Liver (tissue), 8 donors: ENCODE measurements at regions not wholly inside any gene's neighbourhood (a gene's known extent, or its start where the extent isn't known, plus 50 kb on each side); places are given as distances from the start of the nearest gene placed in this dataset.
A peak's percentile ranks its signal among the peaks of the same experiment; 100 is the strongest.

ENCODE experiments used
- DNase-seq: peaks from one replicate; pipeline ENCODE4 v3.0.0-alpha.2; 2017; ENCODE audit warnings: low spot score
- H3K27ac ChIP-seq, 2 donors: one replicate each; pipeline ENCODE4 v1.7.0; 2013; ENCODE audit warnings: inconsistent platforms in 2 of 2, low read length in 2 of 2, control low read depth in 1 of 2, low read depth in 1 of 2, mild to moderate bottlenecking in 1 of 2
- H3K27me3 ChIP-seq, 4 donors: one replicate each; pipeline versions ENCODE4 v1.6.1 to v1.7.0; 2013; ENCODE audit warnings: low read length in 3 of 4, inconsistent platforms in 1 of 4, mild to moderate bottlenecking in 1 of 4, moderate library complexity in 1 of 4; ENCODE audit not compliant: control insufficient read depth in 4 of 4, insufficient read depth in 4 of 4
- H3K36me3 ChIP-seq, 4 donors: one replicate each; pipeline versions ENCODE4 v1.6.1 to v1.7.0; 2013; ENCODE audit warnings: low read length in 3 of 4, mild to moderate bottlenecking in 3 of 4, low read depth in 1 of 4, moderate library complexity in 1 of 4; ENCODE audit not compliant: control insufficient read depth in 4 of 4, insufficient read depth in 3 of 4
- H3K4me1 ChIP-seq, 4 donors: one replicate each; pipeline versions ENCODE4 v1.6.1 to v1.7.0; 2013; ENCODE audit warnings: low read length in 3 of 4, mild to moderate bottlenecking in 3 of 4, moderate library complexity in 1 of 4; ENCODE audit not compliant: control insufficient read depth in 4 of 4, insufficient read depth in 4 of 4
- H3K4me3 ChIP-seq, 3 donors: one replicate each; pipeline versions ENCODE4 v1.6.1 to v1.7.0; 2013; ENCODE audit warnings: low read length in 3 of 3, control low read depth in 1 of 3, low read depth in 1 of 3, mild to moderate bottlenecking in 1 of 3
- H3K9ac ChIP-seq, 2 donors: one replicate each; pipeline ENCODE4 v1.7.0; 2013; ENCODE audit warnings: low read length in 2 of 2, mild to moderate bottlenecking in 2 of 2, moderate library complexity in 2 of 2, control low read depth in 1 of 2, low read depth in 1 of 2
- H3K9me3 ChIP-seq, 4 donors: one replicate each; pipeline versions ENCODE4 v1.6.1 to v1.7.0; 2013; ENCODE audit warnings: low read length in 3 of 4; ENCODE audit not compliant: control insufficient read depth in 4 of 4
- CTCF ChIP-seq: fragments of 150-350 bp; IDR thresholded peaks from 2 replicates; pipeline ENCODE4 v1.5.1; 2017; ENCODE audit warnings: improper control_type of control experiment, low read depth, low read length; ENCODE audit not compliant: missing input control
- GABPA ChIP-seq, 2 donors: IDR thresholded peaks in 1 of 2; conservative IDR thresholded peaks in 1 of 2; 2 replicates each; pipeline ENCODE4 v1.6.1; 2016; ENCODE audit warnings: antibody characterized with exemption in 2 of 2, mild to moderate bottlenecking in 1 of 2, moderate library complexity in 1 of 2
- HNF4A ChIP-seq, 2 donors: conservative IDR thresholded peaks; 2 replicates each; pipeline ENCODE4 v1.6.1; 2016; ENCODE audit warnings: antibody characterized with exemption in 2 of 2, mild to moderate bottlenecking in 2 of 2
- RAD21 ChIP-seq, 2 donors: IDR thresholded peaks; 2 replicates each; pipeline ENCODE4 v1.6.1; 2016; ENCODE audit warnings: antibody characterized with exemption in 2 of 2, mild to moderate bottlenecking in 2 of 2
- RXRA ChIP-seq, 2 donors: IDR thresholded peaks; 2 replicates each; pipeline ENCODE4 v1.6.1; 2017 to 2018; ENCODE audit warnings: antibody characterized with exemption in 2 of 2, mild to moderate bottlenecking in 1 of 2
- SP1 ChIP-seq: IDR thresholded peaks from 2 replicates; pipeline ENCODE4 v1.6.1; 2018; ENCODE audit warnings: antibody characterized with exemption, mild to moderate bottlenecking
- WGBS: extraction: QIAGEN DNeasy Blood & Tissue Kit; methylation state at CpG from one replicate; pipeline ENCODE4 v1.1.7; 2013; 5-methylcytosine and 5-hydroxymethylcytosine counted together
- TF ChIP-seq, protein P1 (sequence below): IDR thresholded peaks from 2 replicates; pipeline ENCODE4 v1.6.1; 2016; ENCODE audit warnings: antibody characterized with exemption, mild to moderate bottlenecking
- TF ChIP-seq, protein P2 (sequence below): IDR thresholded peaks from 2 replicates; pipeline ENCODE4 v1.6.1; 2016; ENCODE audit warnings: antibody characterized with exemption
- donor health status: healthy.
- donor health status: healthy.
- donor health status: healthy.
- donor health status: healthy.
- donor health status: healthy.

GRCh38 chr2:205878999-205879762 is 196.9 kb downstream of the NRP2 start:
- Histone ChIP-seq H3K9ac (no peak overlapping the region), H3K27ac (no peak overlapping the region), H3K27me3 (no peaks in the 10 kb centered on the region), H3K4me3 (no peak overlapping the region), H3K4me1 (no peaks in the 10 kb centered on the region), H3K36me3 (no peaks in the 10 kb centered on the region), H3K9me3 (no peaks in the 10 kb centered on the region)
- TF ChIP-seq RAD21 (IDR thresholded peaks at IDR 0.05), result no peak
- no peak for TF ChIP-seq RXRA (IDR thresholded peaks at IDR 0.05)
- TF ChIP-seq HNF4A (conservative IDR thresholded peaks at IDR 0.05), result no peak
- 91% methylated on average over 22 of the region's 22 CpGs for WGBS
- no peak for DNase-seq

DNA sequence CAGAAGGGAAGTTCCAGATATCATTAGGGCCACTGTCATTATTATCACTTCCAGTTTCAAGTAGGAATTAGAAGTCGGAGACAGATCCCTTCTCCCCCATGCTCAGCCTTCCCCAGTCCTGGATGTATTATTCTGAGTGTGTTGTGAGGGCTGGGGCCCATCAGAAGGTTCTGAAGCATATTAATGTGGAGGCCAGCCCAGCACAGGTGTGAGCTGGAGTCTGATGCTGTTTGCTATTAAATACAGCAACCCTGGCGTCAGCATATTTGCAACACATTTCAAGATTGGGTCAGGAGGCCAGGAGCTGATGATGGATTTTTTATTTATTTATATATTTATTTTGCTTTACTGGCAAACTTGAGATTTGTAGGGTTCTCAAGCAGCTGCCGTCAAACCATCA is 195.2 kb downstream of the NRP2 start:
- WGBS, result 95% methylated on average over 3 of the region's 3 CpGs
- H3K9ac ChIP-seq, result no peak overlapping the region
- H3K36me3 ChIP-seq, result no peaks in the 10 kb centered on the region
- TF ChIP-seq, protein P1, sequence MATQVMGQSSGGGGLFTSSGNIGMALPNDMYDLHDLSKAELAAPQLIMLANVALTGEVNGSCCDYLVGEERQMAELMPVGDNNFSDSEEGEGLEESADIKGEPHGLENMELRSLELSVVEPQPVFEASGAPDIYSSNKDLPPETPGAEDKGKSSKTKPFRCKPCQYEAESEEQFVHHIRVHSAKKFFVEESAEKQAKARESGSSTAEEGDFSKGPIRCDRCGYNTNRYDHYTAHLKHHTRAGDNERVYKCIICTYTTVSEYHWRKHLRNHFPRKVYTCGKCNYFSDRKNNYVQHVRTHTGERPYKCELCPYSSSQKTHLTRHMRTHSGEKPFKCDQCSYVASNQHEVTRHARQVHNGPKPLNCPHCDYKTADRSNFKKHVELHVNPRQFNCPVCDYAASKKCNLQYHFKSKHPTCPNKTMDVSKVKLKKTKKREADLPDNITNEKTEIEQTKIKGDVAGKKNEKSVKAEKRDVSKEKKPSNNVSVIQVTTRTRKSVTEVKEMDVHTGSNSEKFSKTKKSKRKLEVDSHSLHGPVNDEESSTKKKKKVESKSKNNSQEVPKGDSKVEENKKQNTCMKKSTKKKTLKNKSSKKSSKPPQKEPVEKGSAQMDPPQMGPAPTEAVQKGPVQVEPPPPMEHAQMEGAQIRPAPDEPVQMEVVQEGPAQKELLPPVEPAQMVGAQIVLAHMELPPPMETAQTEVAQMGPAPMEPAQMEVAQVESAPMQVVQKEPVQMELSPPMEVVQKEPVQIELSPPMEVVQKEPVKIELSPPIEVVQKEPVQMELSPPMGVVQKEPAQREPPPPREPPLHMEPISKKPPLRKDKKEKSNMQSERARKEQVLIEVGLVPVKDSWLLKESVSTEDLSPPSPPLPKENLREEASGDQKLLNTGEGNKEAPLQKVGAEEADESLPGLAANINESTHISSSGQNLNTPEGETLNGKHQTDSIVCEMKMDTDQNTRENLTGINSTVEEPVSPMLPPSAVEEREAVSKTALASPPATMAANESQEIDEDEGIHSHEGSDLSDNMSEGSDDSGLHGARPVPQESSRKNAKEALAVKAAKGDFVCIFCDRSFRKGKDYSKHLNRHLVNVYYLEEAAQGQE, result no peak
- no peak for TF ChIP-seq GABPA (IDR thresholded peaks at IDR 0.05 in 1 of 2, conservative IDR thresholded peaks at IDR 0.05 in 1 of 2)
- TF ChIP-seq SP1, result no peak
- TF ChIP-seq, protein P2, sequence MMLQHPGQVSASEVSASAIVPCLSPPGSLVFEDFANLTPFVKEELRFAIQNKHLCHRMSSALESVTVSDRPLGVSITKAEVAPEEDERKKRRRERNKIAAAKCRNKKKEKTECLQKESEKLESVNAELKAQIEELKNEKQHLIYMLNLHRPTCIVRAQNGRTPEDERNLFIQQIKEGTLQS, result no peak
- no peaks in the 10 kb centered on the region for H3K9me3 ChIP-seq
- no peak overlapping the region for H3K4me3 ChIP-seq
- no peaks in the 10 kb centered on the region for H3K4me1 ChIP-seq
- DNase-seq, result no peak
- no peaks in the 10 kb centered on the region for H3K27me3 ChIP-seq
- H3K27ac ChIP-seq, result no peak overlapping the region

GRCh38 chr2:205876127-205876526 is 193.8 kb downstream of the NRP2 start:
- no peak for TF ChIP-seq CTCF
- TF ChIP-seq HNF4A (conservative IDR thresholded peaks at IDR 0.05), result peak; percentile 70 to 79
- Histone ChIP-seq H3K27ac (no peak overlapping the region), H3K27me3 (no peaks in the 10 kb centered on the region), H3K36me3 (no peaks in the 10 kb centered on the region), H3K9ac (no peak overlapping the region), H3K4me1 (no peaks in the 10 kb centered on the region), H3K9me3 (no peaks in the 10 kb centered on the region), H3K4me3 (no peak overlapping the region)
- DNase-seq, result no peak
